ENCODE measurements at regions not wholly inside any gene's neighbourhood (a gene's known extent, or its start where the extent isn't known, plus 50 kb on each side); places are given as distances from the start of the nearest gene placed in this dataset.

DNA sequence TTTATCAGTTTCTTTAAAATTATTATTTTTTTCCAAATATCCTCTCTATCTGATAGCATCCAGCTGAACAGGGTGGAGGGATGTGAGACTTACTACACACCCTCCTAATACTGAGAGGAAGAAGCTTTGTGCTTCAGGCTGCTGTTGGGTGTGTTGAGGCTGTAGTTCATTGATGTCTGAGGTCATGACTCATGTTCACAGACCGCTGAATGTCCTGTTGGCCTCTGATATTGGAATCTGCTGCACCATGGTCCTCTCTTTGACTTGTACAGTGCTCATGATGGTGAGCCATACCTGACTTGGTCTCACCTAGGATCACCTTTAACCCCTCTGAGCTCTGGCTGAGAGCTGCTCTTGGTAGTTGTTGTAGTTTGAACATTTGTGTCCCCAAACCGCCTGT lies 302.9 kb downstream of the SATB1 start:
- no peak for TF ChIP-seq CTCF (IDR thresholded peaks at IDR 0.05; ENCODE audit: low read depth, low read length)
- TF ChIP-seq POLR2A (IDR thresholded peaks at IDR 0.05; ENCODE audit: extremely low read depth, insufficient read length) = no peak
- TF ChIP-seq MYC (IDR thresholded peaks at IDR 0.05; ENCODE audit: low read depth, low read length) = no peak
- TF ChIP-seq MAX (IDR thresholded peaks at IDR 0.05; ENCODE audit: low read depth, low read length) = no peak

All from NB4 (cell line).